GM19099 (cell line): ENCODE measurements at regions not wholly inside any gene's neighbourhood (a gene's known extent, or its start where the extent isn't known, plus 50 kb on each side); places are given as distances from the start of the nearest gene placed in this dataset.

Source experiments
- POLR2A ChIP-seq: IDR thresholded peaks from 3 replicates; pipeline ENCODE4 v1.6.1; 2011; ENCODE audit warnings: low read depth; ENCODE audit not compliant: insufficient read length; ENCODE audit errors: extremely low read depth

DNA sequence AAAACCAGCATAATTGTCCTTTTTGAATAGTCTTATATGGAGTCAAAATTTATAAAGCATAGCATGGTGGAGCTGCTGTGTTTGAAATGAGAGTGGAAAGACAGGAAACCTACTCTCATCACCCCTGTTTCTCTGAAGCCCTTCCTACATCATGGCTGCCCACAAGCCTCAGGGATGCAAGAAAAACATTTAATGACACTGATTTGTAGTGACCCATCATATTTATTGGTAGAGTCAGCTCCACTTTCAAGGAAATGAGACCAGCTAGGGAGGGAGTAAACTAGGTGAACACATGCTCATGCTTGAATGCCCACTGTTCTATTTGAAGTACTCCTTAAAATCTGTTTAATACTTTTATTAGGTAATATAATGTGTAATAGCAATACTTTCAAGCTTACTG is 494.3 kb upstream of the KCNMB2 start:
- no peak for TF ChIP-seq POLR2A

DNA sequence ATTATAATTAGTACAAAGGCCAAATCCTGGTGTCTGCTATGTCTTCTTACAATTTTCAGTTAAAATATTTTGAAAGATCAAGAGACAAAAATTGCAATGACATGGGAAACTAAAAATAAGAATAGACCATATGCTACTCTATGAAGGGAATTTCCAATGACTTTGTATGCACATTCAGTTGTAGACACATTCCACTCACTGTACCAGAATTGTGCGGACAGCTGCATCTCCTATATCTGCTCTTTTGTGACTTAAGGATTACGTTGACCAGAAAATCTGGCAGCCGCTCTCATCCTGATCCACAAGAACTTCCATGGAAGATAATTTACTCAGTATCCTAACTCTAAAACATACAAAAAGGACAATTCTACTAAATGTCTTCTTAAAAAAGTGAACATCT is 493.9 kb upstream of the KCNMB2 start:
- no peak for TF ChIP-seq POLR2A

DNA sequence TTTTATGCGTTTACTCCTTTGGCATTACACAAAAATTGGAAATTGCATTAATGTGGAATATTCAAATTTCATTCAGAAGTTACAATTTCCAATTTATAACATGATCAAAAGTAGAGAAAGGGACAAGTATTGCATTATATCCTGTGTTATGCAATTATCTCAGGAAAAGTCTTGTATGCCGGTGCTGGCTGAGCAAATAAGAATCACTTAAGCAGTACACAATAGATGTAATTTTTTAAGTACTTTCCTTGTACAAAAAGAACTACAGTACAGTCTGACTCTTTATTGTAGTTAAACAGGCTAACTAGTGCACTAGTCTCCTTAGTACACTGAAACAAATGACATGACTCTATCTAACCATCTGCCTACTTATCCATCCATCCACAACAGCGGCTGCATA is 493.2 kb upstream of the KCNMB2 start:
- TF ChIP-seq POLR2A, result no peak

DNA sequence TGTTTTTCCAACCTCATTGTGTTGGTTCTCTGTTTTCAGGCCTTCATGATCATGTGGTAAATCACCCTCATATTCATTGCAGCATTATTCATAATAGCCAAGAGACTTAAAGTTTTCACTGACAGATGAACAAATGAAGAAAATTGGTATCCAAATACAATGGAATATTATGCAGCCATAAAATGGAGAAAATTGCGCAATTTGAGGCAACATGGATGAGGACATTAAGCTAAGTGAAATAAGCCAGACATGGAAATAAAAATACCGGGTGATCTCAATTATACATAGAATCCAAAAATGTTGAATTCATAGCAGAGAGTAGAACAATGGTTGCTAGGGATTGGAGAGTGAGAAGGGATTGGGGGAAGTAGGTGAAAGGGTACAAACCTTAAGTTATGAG is 491.9 kb upstream of the KCNMB2 start:
- TF ChIP-seq POLR2A, result no peak

DNA sequence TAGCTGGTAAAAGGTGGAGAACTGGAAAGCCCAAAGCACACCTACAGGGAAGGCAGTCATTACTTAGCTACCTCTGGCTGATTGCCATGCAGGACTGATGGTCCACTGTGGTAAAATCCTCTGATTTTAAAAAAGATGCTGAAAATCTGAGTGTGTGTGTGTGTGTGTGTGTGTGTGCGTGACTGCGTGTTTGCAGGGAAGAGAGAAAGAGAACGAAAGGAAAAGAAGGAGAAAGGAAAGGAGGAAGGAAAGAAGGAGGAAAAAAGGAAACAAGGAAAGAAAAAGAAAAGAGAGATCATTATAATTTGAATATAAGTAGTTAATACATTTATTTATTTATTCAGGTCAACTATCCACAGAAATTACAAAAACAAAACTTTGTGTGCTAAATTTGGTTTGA is 488.7 kb upstream of the KCNMB2 start:
- TF ChIP-seq POLR2A, result no peak

DNA sequence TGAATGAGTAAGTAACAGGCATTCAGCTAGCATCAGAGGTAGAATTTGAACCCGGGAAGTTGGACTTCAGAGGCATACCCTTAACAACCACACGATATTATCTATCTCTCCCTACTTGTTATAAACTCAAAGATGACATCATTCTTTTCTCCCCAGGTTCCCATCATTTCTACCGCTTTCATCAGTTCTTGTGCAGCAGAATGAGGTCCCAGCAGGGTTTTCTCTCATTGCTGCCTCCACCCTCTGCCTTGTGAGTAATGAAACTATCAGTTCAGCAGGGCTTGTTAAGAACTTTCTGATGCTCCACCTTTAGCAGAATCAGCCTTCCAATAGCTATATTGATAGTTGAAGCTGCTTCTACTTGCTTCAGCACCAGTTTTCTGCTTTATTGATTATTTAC is 487.5 kb upstream of the KCNMB2 start:
- no peak for TF ChIP-seq POLR2A

DNA sequence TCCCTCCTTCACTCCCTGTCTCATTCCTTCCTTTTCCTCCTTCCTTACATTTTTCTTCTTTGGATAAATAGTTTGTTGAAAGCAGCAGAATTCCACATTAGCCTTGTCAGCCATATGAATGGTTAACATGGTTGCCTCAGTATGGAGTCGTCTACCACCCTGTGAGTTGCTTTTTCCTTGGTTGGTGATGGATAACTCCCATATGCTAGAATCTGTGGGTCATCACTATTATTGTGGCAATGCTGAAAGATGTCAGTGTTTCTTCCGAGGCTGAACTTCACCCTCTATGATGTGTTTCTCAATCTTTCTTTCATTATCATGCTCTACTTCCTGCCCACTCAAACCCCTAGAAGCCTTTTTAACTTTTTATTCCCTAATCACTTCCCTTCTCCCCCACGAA is 481.8 kb upstream of the KCNMB2 start:
- no peak for TF ChIP-seq POLR2A

DNA sequence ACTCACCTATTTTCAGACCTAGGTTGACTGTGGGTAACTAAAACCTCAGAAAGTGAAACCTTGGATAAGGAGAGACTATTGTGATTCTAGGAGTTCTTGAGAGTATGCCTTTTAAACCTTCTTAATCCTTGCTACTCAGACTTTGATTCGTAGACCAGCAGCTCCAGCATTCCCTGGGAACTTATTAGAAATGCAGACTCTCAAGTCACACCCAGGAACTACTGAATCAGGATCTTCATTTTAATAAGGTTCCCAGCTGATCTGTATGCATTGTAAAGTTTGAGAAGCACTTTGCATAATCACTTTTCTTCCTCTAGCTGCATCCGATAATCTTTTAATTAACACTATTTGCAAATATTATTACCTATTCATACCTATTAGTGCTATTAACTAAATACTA is 480.3 kb upstream of the KCNMB2 start:
- no peak for TF ChIP-seq POLR2A

DNA sequence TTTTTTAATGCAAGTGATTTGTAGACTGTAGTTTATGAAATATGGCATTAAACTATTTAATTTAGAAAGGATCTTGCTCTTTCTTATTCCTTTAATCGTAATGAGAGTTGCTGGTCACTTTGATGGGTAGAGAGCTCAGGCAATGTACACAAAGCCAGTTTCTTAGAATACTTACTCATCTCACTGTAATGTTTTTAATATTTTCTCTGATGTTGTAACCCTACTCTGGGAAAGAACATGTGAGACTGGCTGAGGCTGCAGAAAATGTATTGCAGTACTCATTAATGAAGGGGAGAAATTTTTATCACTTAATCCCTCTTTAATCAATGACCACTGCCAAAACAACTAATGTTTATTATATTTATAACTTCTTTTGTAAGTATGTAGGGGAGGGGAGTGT is 479.4 kb upstream of the KCNMB2 start:
- no peak for TF ChIP-seq POLR2A

DNA sequence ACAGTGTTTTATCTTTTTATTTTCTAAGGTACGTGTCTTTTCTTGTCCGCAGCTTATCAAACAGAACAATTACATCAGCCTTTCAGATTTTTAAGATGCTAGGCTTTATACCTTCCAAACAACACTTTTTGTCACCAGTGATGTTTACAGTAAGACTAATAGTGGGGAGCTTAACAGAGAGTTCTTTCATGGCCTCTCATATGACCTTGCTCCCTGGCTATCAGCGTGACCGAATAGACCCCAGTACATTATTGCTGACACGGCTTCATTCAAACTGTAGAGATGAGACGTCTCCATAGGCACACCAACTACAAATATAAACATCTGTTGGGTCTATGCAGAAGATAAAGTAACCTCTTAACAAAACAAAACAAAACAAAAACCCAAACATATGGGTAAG is 477.6 kb upstream of the KCNMB2 start:
- no peak for TF ChIP-seq POLR2A

DNA sequence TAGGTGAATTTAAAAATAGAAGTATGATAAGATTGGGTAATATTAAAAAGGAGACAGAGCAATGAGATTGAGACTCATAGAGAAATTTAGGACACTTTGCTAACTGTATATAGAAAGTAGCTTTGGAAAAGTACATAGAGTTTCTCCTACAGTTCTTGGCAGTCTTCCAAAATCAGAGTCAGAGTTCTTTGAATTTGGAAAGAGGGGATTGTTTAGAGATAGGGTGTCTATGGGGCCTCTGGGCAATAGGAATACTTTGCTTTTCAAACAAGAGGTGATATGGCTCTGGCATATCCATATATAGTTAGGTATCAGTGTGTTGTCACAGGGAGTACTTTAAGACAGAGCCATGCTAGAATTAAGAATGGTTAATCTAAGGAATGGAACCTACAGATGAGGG is 477.1 kb upstream of the KCNMB2 start:
- TF ChIP-seq POLR2A, result no peak

DNA sequence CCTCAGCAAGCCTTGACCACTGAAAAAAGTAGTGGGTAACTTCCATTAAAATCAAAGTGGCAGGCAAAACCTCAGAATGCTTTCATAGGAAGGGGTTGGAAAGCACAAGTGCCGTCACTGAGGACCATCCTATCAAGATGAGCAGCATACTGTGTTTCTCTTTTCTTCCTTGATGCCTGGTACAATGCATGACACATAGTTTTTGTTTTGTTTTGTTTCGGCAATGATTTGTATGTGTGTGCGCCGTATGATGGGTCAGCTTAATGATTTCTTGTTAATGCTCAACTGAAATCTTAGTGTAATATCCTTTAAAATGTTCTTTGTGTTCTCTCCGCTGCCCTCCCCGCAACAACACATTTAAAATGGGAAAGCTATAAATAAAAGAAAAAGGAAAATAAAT is 476.4 kb upstream of the KCNMB2 start:
- no peak for TF ChIP-seq POLR2A

DNA sequence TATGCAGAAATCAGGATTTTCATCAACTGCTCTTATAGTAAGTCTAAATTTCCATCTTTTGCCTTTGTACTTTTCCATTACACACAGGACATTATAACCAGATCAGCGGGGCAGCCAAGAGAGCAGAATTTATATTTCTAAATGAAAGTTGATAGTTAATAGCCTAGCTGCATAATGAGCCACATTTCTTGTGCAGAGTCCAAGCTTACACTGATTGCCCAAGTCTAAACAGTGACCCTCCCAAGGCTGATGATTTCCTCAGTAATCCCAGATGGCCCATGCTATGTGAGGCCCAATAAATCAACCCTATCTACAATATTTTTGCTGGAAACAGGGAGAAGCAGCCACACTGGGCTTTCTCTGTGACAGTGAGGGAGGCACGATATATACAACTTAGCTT is 475.8 kb upstream of the KCNMB2 start:
- TF ChIP-seq POLR2A, result no peak

DNA sequence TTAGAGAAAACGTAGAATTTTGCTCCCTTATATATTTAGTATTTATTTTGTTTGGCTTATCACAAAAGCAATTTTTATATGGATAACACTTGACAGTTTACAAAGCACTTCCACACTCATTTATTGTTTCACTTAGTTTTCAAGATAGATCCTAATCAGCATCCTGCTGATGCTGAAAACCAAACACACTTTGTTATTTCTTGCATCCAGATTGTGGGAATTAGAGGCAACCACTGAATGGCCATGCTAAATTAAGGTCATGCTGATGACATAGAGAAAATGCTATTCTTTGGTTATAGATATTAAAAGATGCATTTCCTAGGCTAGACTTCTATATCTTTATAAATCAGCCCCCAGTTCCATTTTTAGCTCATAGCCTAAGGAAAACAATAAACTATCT is 474.1 kb upstream of the KCNMB2 start:
- TF ChIP-seq POLR2A, result no peak

DNA sequence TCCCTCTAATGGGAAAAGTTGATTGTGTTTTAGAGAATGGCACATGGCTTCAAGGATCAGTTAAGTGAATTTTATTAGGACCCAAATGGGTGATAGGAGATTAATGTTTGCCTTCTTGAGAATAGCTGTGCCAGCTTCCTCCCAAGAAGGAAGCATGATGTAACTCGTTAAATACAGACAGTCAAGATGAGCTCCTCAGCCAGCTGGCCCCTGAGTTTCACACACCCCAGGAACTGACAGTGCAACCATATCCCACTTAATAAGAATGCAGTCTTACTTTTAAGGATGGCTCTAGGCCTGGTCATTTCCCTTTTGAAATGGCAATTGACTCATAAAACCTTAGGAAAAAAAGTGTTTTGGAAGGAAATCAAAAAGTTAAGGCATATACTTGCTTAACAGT is 472.8 kb upstream of the KCNMB2 start:
- TF ChIP-seq POLR2A, result no peak

DNA sequence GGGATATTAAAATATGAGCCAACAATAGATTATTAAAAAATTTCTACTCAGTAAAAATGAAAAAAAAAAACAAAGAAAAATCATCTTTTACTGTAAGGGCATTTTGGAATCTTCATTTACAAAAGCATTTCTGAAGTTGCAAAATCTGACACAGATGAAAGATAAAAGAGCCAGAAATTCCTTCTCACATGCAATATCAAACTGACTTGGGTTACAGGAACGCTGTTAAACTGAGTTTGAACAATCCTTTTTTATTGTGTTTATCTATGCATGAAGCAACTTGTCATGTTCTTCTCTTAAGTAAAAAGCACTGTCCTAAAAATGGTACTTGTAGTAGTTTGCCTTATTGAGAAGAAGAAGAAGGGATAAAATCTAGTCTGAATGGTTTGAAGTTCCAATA is 468.5 kb upstream of the KCNMB2 start:
- no peak for TF ChIP-seq POLR2A

DNA sequence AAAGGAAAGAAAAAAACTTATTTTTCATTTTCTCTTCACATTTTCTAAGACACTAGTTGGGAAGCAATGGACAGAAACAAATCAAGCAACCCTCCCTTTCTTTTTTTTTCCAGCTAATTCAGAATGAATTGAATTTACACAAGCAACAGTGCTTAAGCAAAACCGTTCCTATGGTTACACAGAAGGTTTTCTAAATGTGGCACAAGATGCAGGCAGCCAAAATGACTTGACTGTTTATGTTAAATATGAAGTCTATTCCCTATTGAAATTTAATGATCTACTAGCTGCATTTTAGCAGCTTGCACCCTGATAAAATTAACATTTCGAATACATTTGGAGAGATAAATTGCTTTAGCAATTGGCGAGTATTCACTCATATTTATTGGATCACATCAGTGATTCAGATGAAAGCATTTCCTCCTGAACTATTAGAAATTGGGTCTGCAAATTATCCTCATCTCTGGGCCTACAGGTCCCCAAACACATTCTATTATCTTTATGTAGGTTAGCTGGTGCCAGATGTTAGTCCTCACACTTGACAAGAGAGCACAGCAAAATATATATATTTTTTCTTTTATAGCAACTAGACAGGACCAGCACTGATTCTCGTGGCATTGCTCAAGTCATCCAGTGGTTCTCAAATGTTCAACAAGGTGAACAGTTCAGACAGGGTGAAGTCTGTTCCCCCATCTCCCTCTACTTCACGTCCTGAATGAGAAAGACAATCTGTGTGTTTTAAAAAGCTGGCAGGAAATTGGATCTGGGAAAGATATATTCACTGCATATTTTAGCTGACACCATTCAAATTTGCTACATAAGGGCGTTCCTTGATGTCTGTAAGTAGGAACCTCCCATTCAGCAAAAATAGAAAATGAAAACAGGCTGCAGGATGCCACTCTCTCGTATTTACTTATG is 463.6 kb upstream of the KCNMB2 start:
- no peak for TF ChIP-seq POLR2A
